ENCODE measurements at regions not wholly inside any gene's neighbourhood (a gene's known extent, or its start where the extent isn't known, plus 50 kb on each side); places are given as distances from the start of the nearest gene placed in this dataset.

GRCh38 chr21:29443411-29444010 lies 144.8 kb downstream of the BACH1 start:
- no peak for DNase-seq (ENCODE audit: low spot score)

GRCh38 chr21:29448766-29449165 lies 150.0 kb downstream of the BACH1 start:
- DNase-seq (ENCODE audit: low spot score) = no peak

GRCh38 chr21:29449306-29449950 lies 150.7 kb downstream of the BACH1 start:
- no peak for DNase-seq (ENCODE audit: low spot score)

DNA sequence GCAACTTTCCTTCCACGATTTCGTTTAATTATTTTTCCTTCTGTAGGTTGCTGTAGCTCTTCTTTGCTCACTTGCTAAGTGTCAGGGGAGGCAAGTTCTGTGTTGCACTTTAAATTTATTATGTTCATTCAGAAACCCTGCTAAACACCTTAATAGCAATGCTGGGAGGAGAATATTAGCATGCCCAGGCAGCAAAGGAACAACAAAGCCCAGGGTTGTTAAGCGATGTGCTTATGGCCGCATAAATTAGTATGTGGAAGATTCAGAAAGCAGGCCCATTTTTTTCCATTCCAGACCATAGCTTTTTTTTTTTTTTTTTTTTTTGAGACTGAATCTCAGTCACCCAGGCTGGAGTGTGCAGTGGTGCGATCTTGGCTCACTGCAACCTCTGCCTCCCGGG lies 151.3 kb downstream of the BACH1 start:
- no peak for DNase-seq (ENCODE audit: low spot score)

- no peak for DNase-seq (ENCODE audit: low spot score)
These were observed 154.8 kb downstream of the BACH1 start for GRCh38 chr21:29453511-29453910.

- no peak for DNase-seq (ENCODE audit: low spot score)
These were observed 155.5 kb downstream of the BACH1 start for GRCh38 chr21:29454179-29454578.

DNA sequence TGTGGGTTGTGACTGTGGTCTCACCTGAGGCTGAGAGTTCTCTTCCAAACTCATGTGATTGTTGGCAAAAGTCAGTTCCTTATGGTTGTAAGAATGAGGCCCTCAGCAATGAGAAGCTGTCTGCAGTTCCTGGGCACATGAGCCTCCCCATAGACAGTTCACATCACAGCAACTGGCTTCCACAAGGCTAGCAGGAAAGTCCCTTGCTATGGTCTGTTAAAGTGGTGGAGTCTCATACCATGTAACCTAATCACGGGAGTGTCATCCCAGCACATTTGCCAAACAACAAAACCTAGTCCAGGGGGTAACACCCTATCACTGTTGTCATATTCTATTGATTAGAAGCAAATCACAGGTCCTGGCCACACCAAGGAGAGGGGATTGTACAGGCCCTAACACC lies 163.8 kb downstream of the BACH1 start:
- DNase-seq (ENCODE audit: low spot score) = peak; percentile 2

DNA sequence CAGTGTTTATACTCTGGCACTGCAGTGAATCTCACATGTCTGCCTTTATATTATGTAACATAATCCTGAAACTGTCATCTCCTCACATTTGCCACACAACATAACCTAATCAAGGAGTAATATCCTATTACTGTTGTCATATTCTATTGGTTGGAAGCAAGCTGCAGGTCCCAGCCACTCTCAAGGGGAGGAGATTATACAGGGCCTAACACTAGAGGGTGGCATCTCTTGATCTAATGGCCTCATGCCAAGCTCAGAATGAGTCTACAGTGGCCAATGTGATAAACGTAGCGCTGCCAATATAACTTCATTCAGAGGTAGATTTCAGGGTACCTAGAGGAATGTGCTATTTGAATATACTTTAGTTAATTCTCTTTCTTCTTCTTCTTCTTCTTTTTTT lies 166.8 kb downstream of the BACH1 start:
- no peak for DNase-seq (ENCODE audit: low spot score)

DNA sequence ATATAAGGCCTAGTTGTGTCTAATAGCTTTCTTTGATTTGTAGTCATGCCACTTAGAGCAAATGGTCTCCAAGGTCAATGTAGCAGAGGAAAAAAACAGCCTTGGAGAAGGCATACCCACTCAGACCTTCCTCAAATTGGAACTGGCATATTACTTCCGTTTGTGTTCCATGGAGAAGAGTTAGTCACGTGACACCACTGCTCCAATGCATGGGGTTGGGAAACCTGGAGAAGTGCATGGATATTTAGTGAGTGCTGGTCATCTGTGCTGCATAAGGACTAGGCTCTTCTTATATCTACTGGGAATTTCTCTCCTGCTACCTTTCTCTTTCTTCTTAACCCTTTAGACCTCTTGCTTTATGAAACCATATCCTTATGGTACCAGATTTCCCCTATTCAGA lies 167.8 kb downstream of the BACH1 start:
- no peak for DNase-seq (ENCODE audit: low spot score)

DNA sequence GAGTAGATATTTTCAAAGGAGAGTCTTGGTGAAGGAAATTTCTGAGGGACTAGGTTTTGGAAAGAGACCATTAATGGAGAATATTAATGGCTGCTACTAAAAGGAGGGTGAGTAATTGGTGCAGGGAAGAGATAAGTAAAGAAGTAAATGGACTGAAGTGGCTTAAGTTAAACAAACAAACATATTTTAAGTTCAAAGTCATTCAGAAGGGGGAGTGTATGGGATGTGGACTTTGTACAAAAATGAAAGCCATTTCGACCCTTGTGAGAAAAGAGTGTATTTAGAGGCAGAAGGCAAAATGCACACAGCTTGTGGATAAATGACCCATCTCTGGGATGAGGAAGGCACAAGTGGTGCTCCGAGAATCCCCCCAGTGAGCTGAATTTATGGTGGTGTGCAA lies 171.7 kb downstream of the BACH1 start:
- DNase-seq (ENCODE audit: low spot score) = no peak

GRCh38 chr21:29473808-29474207 lies 175.1 kb downstream of the BACH1 start:
- DNase-seq (ENCODE audit: low spot score) = no peak

- no peak for DNase-seq (ENCODE audit: low spot score)
These were observed 176.6 kb downstream of the BACH1 start for GRCh38 chr21:29475329-29475728.

DNA sequence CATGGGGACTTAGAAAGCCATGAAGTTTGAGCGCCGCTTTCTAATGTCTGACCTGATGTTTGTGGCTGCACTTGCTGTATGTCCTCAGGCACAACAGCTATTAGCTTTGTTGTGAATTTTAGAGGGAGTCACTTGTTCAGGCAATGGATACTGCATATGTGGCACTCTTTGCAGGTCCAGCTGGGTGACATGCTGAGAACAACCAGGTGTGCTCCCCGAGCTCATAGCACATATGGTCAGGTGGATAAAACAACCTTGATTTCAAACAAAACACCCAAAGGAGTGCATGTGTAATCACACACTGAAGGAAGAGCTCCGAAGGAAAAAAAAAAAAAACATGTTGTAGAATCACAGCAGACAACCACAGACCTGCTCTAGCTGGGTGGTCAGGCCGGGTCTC lies 178.6 kb downstream of the BACH1 start:
- no peak for DNase-seq (ENCODE audit: low spot score)

- DNase-seq (ENCODE audit: low spot score) = peak; percentile 15
These were observed 179.2 kb downstream of the BACH1 start for GRCh38 chr21:29477941-29478340.

GRCh38 chr21:29481081-29481480 lies 182.4 kb downstream of the BACH1 start:
- no peak for DNase-seq (ENCODE audit: low spot score)

- DNase-seq (ENCODE audit: low spot score) = peak; percentile 4
These were observed 182.9 kb downstream of the BACH1 start for GRCh38 chr21:29481641-29482040.

DNA sequence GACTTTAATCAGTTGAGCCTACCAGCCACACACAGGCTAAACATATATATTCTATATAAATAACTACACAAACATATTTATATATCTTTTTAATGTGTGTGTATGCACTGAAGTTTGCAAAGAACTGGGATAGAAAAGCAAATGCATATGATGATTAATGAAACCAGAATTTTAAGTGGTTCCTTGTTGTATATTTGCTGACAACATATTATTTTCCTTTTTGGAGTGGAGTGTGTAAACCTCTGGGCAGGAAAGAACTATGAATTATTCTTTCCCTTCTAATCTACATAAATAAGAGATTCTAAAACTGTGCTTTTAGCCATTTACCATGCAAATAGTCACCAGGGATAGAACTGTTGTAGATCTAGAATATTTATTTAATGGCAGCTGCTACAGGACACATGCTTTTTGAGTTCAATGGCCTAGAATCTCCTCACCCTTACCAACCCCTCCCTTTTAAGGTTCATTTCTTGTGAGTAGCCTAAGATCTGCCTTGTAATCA lies 187.6 kb downstream of the BACH1 start:
- DNase-seq (ENCODE audit: low spot score) = no peak
